Heart right ventricle (tissue), 16 donors: ENCODE measurements at regions not wholly inside any gene's neighbourhood (a gene's known extent, or its start where the extent isn't known, plus 50 kb on each side); places are given as distances from the start of the nearest gene placed in this dataset.
"Not testable (repeated sequence)": the region's sequence is repeated elsewhere in the genome, so short reads cannot be mapped to it uniquely, and the experiment has no call there.

Experiments
- ATAC-seq, 8 donors: fragments of 200-7000 bp; cut with Tn5 transposase; one replicate each; pipeline ENCODE4 v1.9.1; 2020; ENCODE audit warnings: mild to moderate bottlenecking in 8 of 8, moderate library complexity in 8 of 8, moderate number of reproducible peaks in 1 of 8
- DNase-seq, 2 donors: peaks; one replicate each; pipeline ENCODE4 v3.0.0-alpha.2; 2020
- H3K27ac ChIP-seq, 10 donors: fragments of 200-600 bp; sonication (generic) in 2 of 10; one replicate each; pipeline versions ENCODE4 v1.5.0 to v1.8.0; 2020 to 2022; ENCODE audit warnings: mild to moderate bottlenecking in 3 of 10
- H3K27me3 ChIP-seq, 7 donors: fragments of 200-600 bp; one replicate each; pipeline ENCODE4 v1.8.0; 2021 to 2022; ENCODE audit warnings: mild to moderate bottlenecking in 2 of 7
- H3K36me3 ChIP-seq, 9 donors: fragments of 200-600 bp; sonication (generic) in 1 of 9; one replicate each; pipeline versions ENCODE4 v1.5.0 to v1.8.0; 2020 to 2022; ENCODE audit warnings: mild to moderate bottlenecking in 2 of 9
- H3K4me1 ChIP-seq, 9 donors: fragments of 200-600 bp; sonication (generic) in 1 of 9; one replicate each; pipeline versions ENCODE4 v1.5.0 to v1.8.0; 2020 to 2022; ENCODE audit warnings: mild to moderate bottlenecking in 4 of 9
- H3K4me3 ChIP-seq, 10 donors: fragments of 200-600 bp; sonication (generic) in 2 of 10; one replicate each; pipeline versions ENCODE4 v1.5.0 to v1.8.0; 2020 to 2022; ENCODE audit warnings: mild to moderate bottlenecking in 7 of 10, moderate library complexity in 2 of 10
- H3K9me3 ChIP-seq, 11 donors: fragments of 200-600 bp in 10 of 11; sonication (generic) in 2 of 11; one replicate each; pipeline versions ENCODE4 v1.5.0 to v1.8.0; 2013 to 2022; ENCODE audit warnings: mild to moderate bottlenecking in 2 of 11, control low read depth in 1 of 11, moderate library complexity in 1 of 11
- CTCF ChIP-seq, 9 donors: fragments of 200-600 bp; sonication (generic) in 2 of 9; IDR thresholded peaks; one replicate each; pipeline versions ENCODE4 v1.5.0 to v1.8.0; 2021 to 2022; ENCODE audit warnings: antibody characterized with exemption in 9 of 9, mild to moderate bottlenecking in 5 of 9, moderate library complexity in 1 of 9
- WGBS, 2 donors: extraction: QIAGEN DNeasy Blood & Tissue Kit; methylation state at CpG; one replicate each; pipeline ENCODE4 v1.1.7; 2013; ENCODE audit warnings: inconsistent platforms in 1 of 2; 5-methylcytosine and 5-hydroxymethylcytosine counted together
- intact Hi-C, 10 donors: fragments of 100-400 bp; cut with DNase I; formaldehyde crosslinking; loops; one replicate each; pipeline versions ENCODE4 v1.11.1 to v1.14.2; 2022
- donor health status: Arrhythmogenic right ventricular cardiomyopathy.
- donor health status: ischemic (EF 13 %, LVEDD 7.1; RV severe dilation, severe dysfunction).
- donor health status: healthy with polysubstance abuse.
- donor health status: DM: no; HTN: yes; CAD: no.
- donor health status: DM: no; HTN: no; CAD: no.
- donor health status: ischemic (EF 25% LVEDD 6.9; RV normal size, moderate dysfunction).
- donor health status: ischemic (EF 25% LVEDD 5.7; RV mildly dilated, moderate dysfunction).
- donor health status: healthy.
- donor health status: DM: yes; HTN: yes; CAD: no.
- donor health status: Ischemic cardiomyopathy.
- donor health status: ischemic (EF 35%, LVEDD 5.7; RV mildly dilated, moderate dysfunction).
- donor health status: nonischemic (EF 11% LVEDD 7.7; RV severe dilation, severe dysfunction).
- donor health status: DM: yes; HTN: yes; CAD: no.
- donor health status: PGD.
- donor health status: ischemic (EF 29% LVEDD 5.4; RV normal size, mild dysfunction).
- donor health status: nonischemic (EF 23%, LVEDD 6.1; RV moderate dilation, normal function).

GRCh38 chr1:38775175-38775845 lies 84.3 kb downstream of the RRAGC start:
- DNase-seq (no peak), ATAC-seq (no peak)
- H3K4me1 ChIP-seq = no peaks in the 10 kb centered on the region
- no peak overlapping the region for H3K4me3 ChIP-seq
- 83 to 87% methylated on average over 9 of the region's 9 CpGs for WGBS, 2 donors
- intact Hi-C loops = no loop called here
- H3K9me3 ChIP-seq = no peaks in the 10 kb centered on the region
- H3K27ac ChIP-seq = no peak overlapping the region
- no peak for TF ChIP-seq CTCF (IDR thresholded peaks at IDR 0.05)
- peaks cover 0 to 39% (median 25%) of the 10 kb centered on the region in 7 donors for H3K27me3 ChIP-seq
- no peaks in the 10 kb centered on the region for H3K36me3 ChIP-seq

DNA sequence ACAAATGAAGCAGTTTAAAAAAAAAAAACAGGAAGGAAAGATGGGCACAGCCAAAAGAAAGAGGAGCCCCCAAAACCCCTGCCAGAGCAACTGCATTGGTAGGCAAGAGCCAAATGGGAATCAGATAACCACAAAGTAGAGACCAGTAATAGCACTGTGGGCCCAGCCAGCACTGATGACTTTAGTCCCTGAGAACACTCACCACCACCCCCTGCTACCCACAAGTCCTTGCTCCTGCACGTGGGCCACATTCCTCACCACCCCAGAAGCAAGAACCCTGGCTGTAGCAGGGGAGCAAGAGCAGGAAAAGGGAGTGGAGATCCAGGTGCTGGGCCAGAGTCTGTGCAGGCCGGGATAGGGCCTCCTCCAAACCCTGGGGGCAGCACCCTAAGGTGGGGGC lies 86.1 kb downstream of the RRAGC start:
- WGBS, 2 donors = 51 to 56% methylated on average over 2 of the region's 2 CpGs
- ATAC-seq (no peak), DNase-seq (no peak)
- Histone ChIP-seq H3K9me3 (peaks cover 0 to 4% (median 0%) of the 10 kb centered on the region in 11 donors), H3K4me3 (no peak overlapping the region), H3K27ac (no peak overlapping the region), H3K27me3 (peaks cover 0 to 25% (median 12%) of the 10 kb centered on the region in 7 donors), H3K36me3 (no peaks in the 10 kb centered on the region), H3K4me1 (no peaks in the 10 kb centered on the region)
- intact Hi-C loops = no loop called here
- no peak for TF ChIP-seq CTCF (IDR thresholded peaks at IDR 0.05)

DNA sequence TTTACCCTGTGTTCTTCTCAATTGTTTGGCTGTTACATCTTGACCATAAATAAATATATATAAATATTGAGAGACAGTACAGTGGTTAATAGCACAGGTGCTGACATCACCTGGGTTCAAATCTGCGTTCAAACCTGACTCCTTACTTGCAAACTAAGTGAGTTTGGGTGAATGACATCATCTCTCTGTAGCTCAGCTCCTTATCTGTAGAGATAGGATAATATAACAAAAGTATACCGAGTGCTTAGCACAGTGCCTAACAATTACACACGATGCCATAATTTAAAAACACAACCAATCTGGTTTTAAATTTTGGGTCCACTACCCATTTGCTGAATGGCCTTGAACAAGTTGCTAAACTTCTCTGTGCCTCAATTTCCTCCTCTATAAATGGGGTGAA lies 86.6 kb downstream of the RRAGC start:
- Histone ChIP-seq H3K27ac (no peak overlapping the region), H3K27me3 (peaks cover 0 to 25% (median 11%) of the 10 kb centered on the region in 7 donors), H3K4me1 (no peaks in the 10 kb centered on the region), H3K36me3 (no peaks in the 10 kb centered on the region), H3K4me3 (no peak overlapping the region), H3K9me3 (peaks cover 0 to 4% (median 0%) of the 10 kb centered on the region in 11 donors)
- intact Hi-C loops = no loop called here
- DNase-seq = no peak
- TF ChIP-seq CTCF (IDR thresholded peaks at IDR 0.05) = no peak
- ATAC-seq = no peak
- 54% methylated on average over 3 of the region's 3 CpGs for WGBS, 2 donors

- WGBS, 2 donors = 57% methylated on average over 4 of the region's 4 CpGs
Measured at GRCh38 chr1:38772026-38772425, 87.5 kb downstream of the RRAGC start.

GRCh38 chr1:38770516-38771173 lies 88.9 kb downstream of the RRAGC start:
- ATAC-seq, H3K27ac ChIP-seq, H3K9me3 ChIP-seq, H3K36me3 ChIP-seq, H3K4me3 ChIP-seq, H3K4me1 ChIP-seq, DNase-seq, intact Hi-C loops: not testable (repeated sequence)
- WGBS, 2 donors = 97 to 99% methylated on average over 3 of the region's 5 CpGs
- H3K27me3 ChIP-seq = peaks cover 0 to 31% (median 12%) of the 10 kb centered on the region in 7 donors

More at GRCh38 chr1:38772026-38772425, 87.5 kb downstream of the RRAGC start:
- DNase-seq (no peak), ATAC-seq (no peak)
- H3K4me1 ChIP-seq = no peaks in the 10 kb centered on the region
- no peaks in the 10 kb centered on the region for H3K36me3 ChIP-seq
- intact Hi-C loops = no loop called here
- TF ChIP-seq CTCF (IDR thresholded peaks at IDR 0.05) = no peak
- no peak overlapping the region for H3K4me3 ChIP-seq
- peaks cover 0 to 25% (median 9%) of the 10 kb centered on the region in 7 donors for H3K27me3 ChIP-seq
- no peak overlapping the region for H3K27ac ChIP-seq
- peaks cover 0 to 4% (median 0%) of the 10 kb centered on the region in 11 donors for H3K9me3 ChIP-seq
